Mesenchymal stem cell (in vitro differentiated cells and primary cell): ENCODE measurements at regions not wholly inside any gene's neighbourhood (a gene's known extent, or its start where the extent isn't known, plus 50 kb on each side); places are given as distances from the start of the nearest gene placed in this dataset.

Source experiments
- DNase-seq: peaks from one replicate; pipeline ENCODE4 v3.0.0-alpha.2; 2013
- H2AFZ ChIP-seq: one replicate; pipeline ENCODE4 v1.6.1; 2013; ENCODE audit warnings: low read depth, mild to moderate bottlenecking, control low read depth, inconsistent platforms, low read length, moderate library complexity
- H2AK5ac ChIP-seq: 2 replicates; pipeline ENCODE4 v1.6.1; 2013; ENCODE audit warnings: low read length, moderate library complexity, mild to moderate bottlenecking, inconsistent platforms; ENCODE audit not compliant: severe bottlenecking
- H2BK120ac ChIP-seq: one replicate; pipeline ENCODE4 v1.6.1; 2013; ENCODE audit warnings: low read depth, mild to moderate bottlenecking, inconsistent platforms, low read length, moderate library complexity
- H2BK12ac ChIP-seq, 2 experiments: one replicate each; pipeline ENCODE4 v1.6.1; 2013; ENCODE audit warnings: inconsistent platforms in 2 of 2, low read length in 2 of 2, mild to moderate bottlenecking in 2 of 2, moderate library complexity in 2 of 2, control low read depth in 1 of 2
- H2BK15ac ChIP-seq: one replicate; pipeline ENCODE4 v1.6.1; 2013; ENCODE audit warnings: mild to moderate bottlenecking, low read depth, inconsistent platforms; ENCODE audit not compliant: poor library complexity, severe bottlenecking
- H2BK5ac ChIP-seq: 2 replicates; pipeline ENCODE4 v1.6.1; 2013; ENCODE audit warnings: low read depth, mild to moderate bottlenecking, low read length, control low read depth, inconsistent platforms; ENCODE audit not compliant: poor library complexity, severe bottlenecking
- H3K14ac ChIP-seq, 2 experiments: one replicate each; pipeline ENCODE4 v1.6.1; 2013; ENCODE audit warnings: inconsistent platforms in 2 of 2, low read length in 2 of 2, control low read depth in 1 of 2, mild to moderate bottlenecking in 1 of 2, moderate library complexity in 1 of 2
- H3K18ac ChIP-seq, 2 experiments: one replicate each; pipeline ENCODE4 v1.6.1; 2013; ENCODE audit warnings: inconsistent platforms in 2 of 2, low read length in 2 of 2, control low read depth in 1 of 2, low read depth in 1 of 2, mild to moderate bottlenecking in 1 of 2
- H3K23ac ChIP-seq, 2 experiments: one replicate each; pipeline ENCODE4 v1.6.1; 2013; ENCODE audit warnings: inconsistent platforms in 2 of 2, low read length in 2 of 2, mild to moderate bottlenecking in 2 of 2, moderate library complexity in 2 of 2, control low read depth in 1 of 2
- H3K27ac ChIP-seq: 2 replicates; pipeline ENCODE4 v1.5.1; 2013; ENCODE audit warnings: mild to moderate bottlenecking, moderate library complexity, low read length, control low read depth, inconsistent platforms; ENCODE audit not compliant: poor library complexity, severe bottlenecking
- H3K27me3 ChIP-seq, 2 experiments: 2 replicates each; pipeline versions ENCODE4 v1.6.1 to v1.7.0; 2013; ENCODE audit warnings: low read length in 2 of 2, mild to moderate bottlenecking in 2 of 2, moderate library complexity in 2 of 2, control low read depth in 1 of 2, inconsistent platforms in 1 of 2; ENCODE audit not compliant: control insufficient read depth in 1 of 2, insufficient read depth in 1 of 2
- H3K36me3 ChIP-seq, 2 experiments: 2 replicates each; pipeline versions ENCODE4 v1.6.1 to v1.7.0; 2013; ENCODE audit warnings: low read length in 2 of 2, control low read depth in 1 of 2, inconsistent platforms in 1 of 2, low read depth in 1 of 2, mild to moderate bottlenecking in 1 of 2; ENCODE audit not compliant: insufficient read depth in 2 of 2, control insufficient read depth in 1 of 2
- H3K4ac ChIP-seq, 2 experiments: one replicate each; pipeline ENCODE4 v1.6.1; 2013; ENCODE audit warnings: inconsistent platforms in 2 of 2, low read length in 2 of 2, mild to moderate bottlenecking in 2 of 2, moderate library complexity in 2 of 2, control low read depth in 1 of 2, low read depth in 1 of 2
- H3K4me1 ChIP-seq: 2 replicates; pipeline ENCODE4 v1.6.1; 2013; ENCODE audit warnings: low read depth, low read length, control low read depth; ENCODE audit not compliant: control insufficient read depth, insufficient read depth
- H3K4me2 ChIP-seq: 2 replicates; pipeline ENCODE4 v1.6.1; 2013; ENCODE audit warnings: low read length, mild to moderate bottlenecking, inconsistent platforms; ENCODE audit not compliant: poor library complexity, severe bottlenecking
- H3K4me3 ChIP-seq, 2 experiments: 2 replicates each; pipeline versions ENCODE4 v1.5.1 to v1.7.0; 2013; ENCODE audit warnings: low read length in 2 of 2, mild to moderate bottlenecking in 2 of 2, control low read depth in 1 of 2, low read depth in 1 of 2; ENCODE audit not compliant: insufficient read depth in 1 of 2
- H3K79me1 ChIP-seq: replicated peaks from 2 replicates; pipeline ENCODE4 v1.6.1; 2013; ENCODE audit warnings: mild to moderate bottlenecking, control low read depth, low read length, inconsistent platforms; ENCODE audit not compliant: poor library complexity, severe bottlenecking
- H3K9ac ChIP-seq: 2 replicates; pipeline ENCODE4 v1.7.0; 2013; ENCODE audit warnings: mild to moderate bottlenecking, low read length, moderate library complexity
- H3K9me3 ChIP-seq: 2 replicates; pipeline ENCODE4 v1.7.0; 2013; ENCODE audit warnings: mild to moderate bottlenecking, low read length; ENCODE audit not compliant: control insufficient read depth
- H4K8ac ChIP-seq: one replicate; pipeline ENCODE4 v1.6.1; 2013; ENCODE audit warnings: inconsistent platforms, mild to moderate bottlenecking, low read length, moderate library complexity
- H4K91ac ChIP-seq: one replicate; pipeline ENCODE4 v1.6.1; 2013; ENCODE audit warnings: mild to moderate bottlenecking, low read length, inconsistent platforms
- WGBS: methylation state at CpG from one replicate; pipeline ENCODE4 v1.1.7; 2013; ENCODE audit warnings: mixed read lengths; 5-methylcytosine and 5-hydroxymethylcytosine counted together

DNA sequence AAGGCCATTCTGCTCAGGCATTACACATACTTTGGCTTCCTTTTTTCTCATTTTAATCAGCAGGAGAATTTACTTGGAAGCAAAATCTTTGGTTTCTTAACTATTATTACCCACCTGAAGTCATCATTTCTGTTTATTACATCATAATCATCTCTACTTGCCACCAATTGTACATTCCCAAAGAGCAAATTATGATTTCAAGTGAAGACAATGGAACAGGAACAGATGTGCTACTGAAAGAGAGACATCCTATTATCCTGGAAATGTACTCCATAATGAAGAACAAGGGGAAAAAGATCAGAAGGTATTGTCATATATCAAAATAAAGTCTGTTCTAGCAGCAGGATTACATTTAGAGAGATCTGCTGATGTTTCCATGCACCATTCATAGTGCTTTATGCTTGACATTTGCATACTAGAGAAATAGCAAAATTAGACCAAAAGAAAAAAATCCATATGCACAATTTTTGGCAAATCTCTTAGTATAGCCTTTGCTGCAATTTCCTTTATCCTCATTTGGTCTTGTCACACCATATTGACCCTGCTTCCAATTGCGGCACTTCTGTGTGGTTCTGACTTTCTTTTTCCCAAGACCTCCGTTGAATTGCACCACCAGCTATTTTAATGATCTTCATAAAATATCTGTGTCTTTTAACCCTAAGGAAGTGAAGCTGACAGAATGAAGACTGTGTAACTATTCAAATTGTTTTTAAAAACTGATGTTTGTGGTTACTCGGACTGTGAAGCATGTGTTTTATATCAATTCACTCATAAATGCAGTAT lies 683.8 kb downstream of the ZNF385D start:
- Histone ChIP-seq H2BK5ac (no peak overlapping the region), H3K4ac (no peak overlapping the region), H3K4me2 (no peak overlapping the region), H2BK120ac (no peak overlapping the region), H3K14ac (no peak overlapping the region), H3K4me3 (no peak overlapping the region), H3K9me3 (no peaks in the 10 kb centered on the region), H3K9ac (no peak overlapping the region), H3K18ac (no peak overlapping the region), H3K27me3 (no peaks in the 10 kb centered on the region), H2AFZ (no peak overlapping the region), H2BK12ac (no peak overlapping the region), H2AK5ac (no peak overlapping the region), H3K27ac (no peak overlapping the region), H4K8ac (no peak overlapping the region), H2BK15ac (no peak overlapping the region), H3K36me3 (no peaks in the 10 kb centered on the region), H3K23ac (no peak overlapping the region), H4K91ac (no peak overlapping the region), H3K79me1 (no peaks in the 10 kb centered on the region), H3K4me1 (no peaks in the 10 kb centered on the region)
- no peak for DNase-seq
- 25% methylated on average over 2 of the region's 3 CpGs for WGBS

DNA sequence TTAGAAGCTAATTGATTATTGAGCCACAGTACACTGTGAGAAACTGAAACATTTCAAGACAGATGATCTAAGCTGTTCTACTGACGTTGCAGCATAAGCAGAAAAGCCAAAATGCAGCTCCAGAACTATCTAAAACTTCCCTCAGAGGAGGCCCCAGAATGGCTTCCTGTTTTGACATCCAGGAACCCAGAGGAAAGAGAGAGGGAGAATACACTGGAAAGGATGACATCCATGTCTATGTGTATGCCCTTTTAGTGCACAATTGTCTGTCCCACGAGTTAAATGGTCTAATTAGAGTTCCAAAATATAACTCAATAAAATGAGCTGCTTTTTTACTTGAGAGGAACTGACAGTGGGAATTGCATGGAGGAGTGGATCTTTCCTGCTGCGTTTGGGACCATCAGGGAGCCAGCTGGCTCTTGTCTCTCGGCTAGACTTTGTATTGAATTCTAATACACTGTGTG lies 688.1 kb downstream of the ZNF385D start:
- Histone ChIP-seq H3K27me3 (no peaks in the 10 kb centered on the region), H3K4me3 (no peak overlapping the region), H2AK5ac (no peak overlapping the region), H3K36me3 (no peaks in the 10 kb centered on the region), H3K18ac (no peak overlapping the region), H3K14ac (no peak overlapping the region), H3K4ac (no peak overlapping the region), H2AFZ (no peak overlapping the region), H3K27ac (no peak overlapping the region), H2BK15ac (no peak overlapping the region), H3K23ac (no peak overlapping the region), H2BK5ac (no peak overlapping the region), H3K9me3 (no peaks in the 10 kb centered on the region), H4K91ac (no peak overlapping the region), H2BK120ac (no peak overlapping the region), H2BK12ac (no peak overlapping the region), H3K4me1 (no peaks in the 10 kb centered on the region), H3K4me2 (no peak overlapping the region), H4K8ac (no peak overlapping the region), H3K9ac (no peak overlapping the region), H3K79me1 (no peaks in the 10 kb centered on the region)
- WGBS: 68% methylated on average over 2 of the region's 4 CpGs
- DNase-seq: no peak

DNA sequence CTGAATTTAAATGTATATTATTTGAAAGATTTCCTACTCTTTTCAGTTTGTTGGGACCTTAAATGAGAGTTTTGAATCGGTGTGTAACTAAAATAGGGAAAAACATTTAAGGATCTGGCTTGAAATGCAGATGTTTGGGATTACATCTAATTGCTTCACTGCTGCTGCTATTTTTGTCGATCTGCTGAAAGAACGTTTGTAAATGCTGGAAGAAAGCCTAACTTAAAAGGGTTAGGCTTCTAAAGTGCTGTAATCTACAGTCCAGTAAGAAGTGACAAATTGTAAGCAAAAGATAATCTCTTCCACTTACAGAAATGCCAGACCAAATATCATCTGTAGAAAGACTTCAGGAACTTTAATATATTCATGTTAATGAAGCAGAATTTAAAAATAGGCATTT lies 691.6 kb downstream of the ZNF385D start:
- Histone ChIP-seq H3K79me1 (no peaks in the 10 kb centered on the region), H3K9ac (no peak overlapping the region), H3K23ac (no peak overlapping the region), H2AFZ (no peak overlapping the region), H2BK12ac (no peak overlapping the region), H3K27me3 (no peaks in the 10 kb centered on the region), H2BK5ac (no peak overlapping the region), H3K36me3 (no peaks in the 10 kb centered on the region), H4K91ac (no peak overlapping the region), H3K14ac (no peak overlapping the region), H3K4ac (no peak overlapping the region), H3K9me3 (no peaks in the 10 kb centered on the region), H2BK15ac (no peak overlapping the region), H3K4me3 (no peak overlapping the region), H3K27ac (no peak overlapping the region), H2AK5ac (no peak overlapping the region), H2BK120ac (no peak overlapping the region), H3K4me2 (no peak overlapping the region), H3K4me1 (no peaks in the 10 kb centered on the region), H4K8ac (no peak overlapping the region), H3K18ac (no peak overlapping the region)
- DNase-seq: no peak
- WGBS: 44% methylated on average over 3 of the region's 3 CpGs

DNA sequence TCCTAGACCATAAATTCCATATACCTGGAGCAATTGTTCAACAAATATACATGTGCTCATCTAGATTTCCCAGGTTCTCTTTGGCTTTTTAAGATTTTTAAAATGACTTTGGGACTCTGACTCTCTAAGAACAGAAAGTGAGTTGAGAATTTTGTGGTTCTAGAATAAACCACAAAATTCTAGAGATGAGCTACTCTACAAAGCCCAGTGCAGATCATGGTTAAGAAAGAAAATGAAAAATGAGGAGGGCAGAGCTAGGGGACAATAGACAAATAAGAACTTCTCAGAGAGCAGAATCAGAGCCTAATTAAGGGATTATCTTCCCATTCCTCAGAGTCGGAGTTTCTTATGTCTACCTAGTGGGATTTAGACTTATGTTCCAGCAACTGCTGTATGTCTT lies 694.7 kb downstream of the ZNF385D start:
- 80% methylated on average over 1 of the region's 1 CpG for WGBS

More for the DNA sequence above, 694.7 kb downstream of the ZNF385D start:
- Histone ChIP-seq H3K4ac (no peak overlapping the region), H3K18ac (no peak overlapping the region), H2BK12ac (no peak overlapping the region), H3K79me1 (no peaks in the 10 kb centered on the region), H3K14ac (no peak overlapping the region), H2BK5ac (no peak overlapping the region), H3K4me1 (no peaks in the 10 kb centered on the region), H4K91ac (no peak overlapping the region), H3K9me3 (no peaks in the 10 kb centered on the region), H3K9ac (no peak overlapping the region), H4K8ac (no peak overlapping the region), H2BK15ac (no peak overlapping the region), H3K27ac (no peak overlapping the region), H2BK120ac (no peak overlapping the region), H3K23ac (no peak overlapping the region), H3K27me3 (no peaks in the 10 kb centered on the region), H2AK5ac (no peak overlapping the region), H2AFZ (no peak overlapping the region), H3K36me3 (no peaks in the 10 kb centered on the region), H3K4me2 (no peak overlapping the region), H3K4me3 (no peak overlapping the region)
- no peak for DNase-seq
